ENCODE measurements at regions not wholly inside any gene's neighbourhood (a gene's known extent, or its start where the extent isn't known, plus 50 kb on each side); places are given as distances from the start of the nearest gene placed in this dataset.

- ChIA-PET CTCF (interaction anchor here (0.5 kb wide), 1 partner anchor 273 kb away, joined by 3 read pairs; no protein-coding TSS in a partner anchor), POLR2A (interaction anchor here (0.6 to 0.7 kb wide), 2 partner anchors 190 to 221 kb away, joined by 3 to 4 read pairs; no protein-coding TSS in a partner anchor)
- Mint-ChIP-seq H3K9me3 (ENCODE audit: unreplicated experiment) (no peaks in the 10 kb centered on the region), H3K4me3 (ENCODE audit: unreplicated experiment) (no peak overlapping the region), H3K36me3 (ENCODE audit: insufficient read depth, unreplicated experiment) (no peaks in the 10 kb centered on the region), H3K27ac (ENCODE audit: low read depth, unreplicated experiment) (no peak overlapping the region), H3K4me1 (ENCODE audit: insufficient read depth, unreplicated experiment) (peaks cover 6% of the 10 kb centered on the region), H3K27me3 (ENCODE audit: insufficient read depth, unreplicated experiment) (peaks cover 5% of the 10 kb centered on the region)
- no TSS peak for BruUV-seq (replicated peaks)
- intact Hi-C loops (cut with micrococcal nuclease): no loop called here
- TF ChIP-seq, protein P1, sequence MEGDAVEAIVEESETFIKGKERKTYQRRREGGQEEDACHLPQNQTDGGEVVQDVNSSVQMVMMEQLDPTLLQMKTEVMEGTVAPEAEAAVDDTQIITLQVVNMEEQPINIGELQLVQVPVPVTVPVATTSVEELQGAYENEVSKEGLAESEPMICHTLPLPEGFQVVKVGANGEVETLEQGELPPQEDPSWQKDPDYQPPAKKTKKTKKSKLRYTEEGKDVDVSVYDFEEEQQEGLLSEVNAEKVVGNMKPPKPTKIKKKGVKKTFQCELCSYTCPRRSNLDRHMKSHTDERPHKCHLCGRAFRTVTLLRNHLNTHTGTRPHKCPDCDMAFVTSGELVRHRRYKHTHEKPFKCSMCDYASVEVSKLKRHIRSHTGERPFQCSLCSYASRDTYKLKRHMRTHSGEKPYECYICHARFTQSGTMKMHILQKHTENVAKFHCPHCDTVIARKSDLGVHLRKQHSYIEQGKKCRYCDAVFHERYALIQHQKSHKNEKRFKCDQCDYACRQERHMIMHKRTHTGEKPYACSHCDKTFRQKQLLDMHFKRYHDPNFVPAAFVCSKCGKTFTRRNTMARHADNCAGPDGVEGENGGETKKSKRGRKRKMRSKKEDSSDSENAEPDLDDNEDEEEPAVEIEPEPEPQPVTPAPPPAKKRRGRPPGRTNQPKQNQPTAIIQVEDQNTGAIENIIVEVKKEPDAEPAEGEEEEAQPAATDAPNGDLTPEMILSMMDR (IDR thresholded peaks at IDR 0.05; ENCODE audit: unreplicated experiment): no peak
- DNase-seq (ENCODE audit: unreplicated experiment): no peak
Measured at GRCh38 chr1:234750922-234751627, 141.1 kb upstream of the IRF2BP2 start.

DNA sequence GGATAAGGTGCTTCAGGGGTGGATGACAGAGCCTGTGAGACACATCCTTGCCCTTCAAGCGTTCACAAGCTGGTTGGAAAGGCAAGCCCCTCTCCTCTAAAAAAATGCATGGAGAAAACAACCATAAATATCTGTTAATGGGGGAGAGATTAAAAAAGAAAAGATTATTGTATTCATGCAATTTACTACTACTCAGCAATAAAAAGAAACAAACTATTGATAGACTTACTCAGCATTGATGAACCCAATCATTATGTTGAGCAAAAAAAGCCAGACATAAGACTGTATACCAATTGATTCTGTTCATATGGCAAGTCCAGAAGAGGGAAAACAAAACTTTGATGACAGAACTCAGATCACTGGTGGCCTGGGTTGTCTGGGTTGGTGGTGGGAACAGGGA is 138.7 kb upstream of the IRF2BP2 start:
- no TSS peak for BruUV-seq (replicated peaks)
- no peak overlapping the region for H3K4me3 Mint-ChIP-seq (ENCODE audit: unreplicated experiment)
- DNase-seq (ENCODE audit: unreplicated experiment): no peak
- ChIA-PET CTCF (no interaction called here), POLR2A (interaction anchor here (1.2 kb wide), 1 partner anchor 9 kb away, joined by 3 read pairs; no protein-coding TSS in a partner anchor)
- H3K4me1 Mint-ChIP-seq (ENCODE audit: insufficient read depth, unreplicated experiment): peaks cover 11% of the 10 kb centered on the region
- intact Hi-C loops (cut with micrococcal nuclease): no loop called here
- H3K9me3 Mint-ChIP-seq (ENCODE audit: unreplicated experiment): no peaks in the 10 kb centered on the region
- no peaks in the 10 kb centered on the region for H3K27me3 Mint-ChIP-seq (ENCODE audit: insufficient read depth, unreplicated experiment)
- TF ChIP-seq, protein P1 (IDR thresholded peaks at IDR 0.05; ENCODE audit: unreplicated experiment): no peak
- H3K36me3 Mint-ChIP-seq (ENCODE audit: insufficient read depth, unreplicated experiment): no peaks in the 10 kb centered on the region
- no peak overlapping the region for H3K27ac Mint-ChIP-seq (ENCODE audit: low read depth, unreplicated experiment)

DNA sequence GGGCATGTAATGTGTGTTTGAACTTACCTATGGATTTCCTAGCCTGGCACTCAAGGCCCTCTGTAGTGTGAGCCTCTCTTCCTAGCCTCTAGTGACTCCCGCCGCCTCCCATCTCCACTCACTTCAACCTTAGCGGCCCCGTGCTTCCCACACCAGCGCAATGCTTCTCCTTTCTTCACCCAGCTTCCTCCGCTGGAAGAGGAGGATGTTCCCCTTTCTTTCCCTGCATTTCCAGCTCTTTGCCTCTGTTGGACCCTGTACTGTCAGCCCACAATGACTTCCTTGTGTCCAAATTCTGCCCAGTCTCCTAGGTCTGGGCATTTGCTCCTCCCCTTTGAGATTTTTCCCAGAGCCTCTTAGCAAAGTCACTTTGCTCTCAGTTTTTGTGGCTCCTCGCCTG is 138.1 kb upstream of the IRF2BP2 start:
- Mint-ChIP-seq H3K9me3 (ENCODE audit: unreplicated experiment) (no peaks in the 10 kb centered on the region), H3K27me3 (ENCODE audit: insufficient read depth, unreplicated experiment) (no peaks in the 10 kb centered on the region), H3K4me1 (ENCODE audit: insufficient read depth, unreplicated experiment) (peaks cover 11% of the 10 kb centered on the region), H3K36me3 (ENCODE audit: insufficient read depth, unreplicated experiment) (no peaks in the 10 kb centered on the region), H3K4me3 (ENCODE audit: unreplicated experiment) (no peak overlapping the region), H3K27ac (ENCODE audit: low read depth, unreplicated experiment) (no peak overlapping the region)
- ChIA-PET CTCF (no interaction called here), POLR2A (no interaction called here)
- intact Hi-C loops (cut with micrococcal nuclease): no loop called here
- no peak for DNase-seq (ENCODE audit: unreplicated experiment)
- no TSS peak for BruUV-seq (replicated peaks)
- TF ChIP-seq, protein P1 (IDR thresholded peaks at IDR 0.05; ENCODE audit: unreplicated experiment): no peak

- Mint-ChIP-seq H3K4me1 (ENCODE audit: insufficient read depth, unreplicated experiment) (peaks cover 11% of the 10 kb centered on the region), H3K27me3 (ENCODE audit: insufficient read depth, unreplicated experiment) (no peaks in the 10 kb centered on the region), H3K9me3 (ENCODE audit: unreplicated experiment) (no peaks in the 10 kb centered on the region), H3K4me3 (ENCODE audit: unreplicated experiment) (no peak overlapping the region), H3K27ac (ENCODE audit: low read depth, unreplicated experiment) (no peak overlapping the region), H3K36me3 (ENCODE audit: insufficient read depth, unreplicated experiment) (no peaks in the 10 kb centered on the region)
- POLR2A ChIA-PET: interaction anchor here (0.7 to 1.9 kb wide), 4 partner anchors 8 to 25 kb away, joined by 3 to 10 read pairs (median 5); no protein-coding TSS in a partner anchor
- BruUV-seq (replicated peaks): no TSS peak
- CTCF ChIA-PET: interaction anchor here (0.5 to 1.1 kb wide), 3 partner anchors 28 to 226 kb away, joined by 3 to 5 read pairs (median 3); no protein-coding TSS in a partner anchor
- intact Hi-C loops (cut with micrococcal nuclease): no loop called here
- TF ChIP-seq, protein P1 (IDR thresholded peaks at IDR 0.05; ENCODE audit: unreplicated experiment): no peak
- DNase-seq (ENCODE audit: unreplicated experiment): peak; percentile 66
Measured at GRCh38 chr1:234746798-234747196, 136.8 kb upstream of the IRF2BP2 start.
